ENCODE measurements at regions not wholly inside any gene's neighbourhood (a gene's known extent, or its start where the extent isn't known, plus 50 kb on each side); places are given as distances from the start of the nearest gene placed in this dataset.

DNA sequence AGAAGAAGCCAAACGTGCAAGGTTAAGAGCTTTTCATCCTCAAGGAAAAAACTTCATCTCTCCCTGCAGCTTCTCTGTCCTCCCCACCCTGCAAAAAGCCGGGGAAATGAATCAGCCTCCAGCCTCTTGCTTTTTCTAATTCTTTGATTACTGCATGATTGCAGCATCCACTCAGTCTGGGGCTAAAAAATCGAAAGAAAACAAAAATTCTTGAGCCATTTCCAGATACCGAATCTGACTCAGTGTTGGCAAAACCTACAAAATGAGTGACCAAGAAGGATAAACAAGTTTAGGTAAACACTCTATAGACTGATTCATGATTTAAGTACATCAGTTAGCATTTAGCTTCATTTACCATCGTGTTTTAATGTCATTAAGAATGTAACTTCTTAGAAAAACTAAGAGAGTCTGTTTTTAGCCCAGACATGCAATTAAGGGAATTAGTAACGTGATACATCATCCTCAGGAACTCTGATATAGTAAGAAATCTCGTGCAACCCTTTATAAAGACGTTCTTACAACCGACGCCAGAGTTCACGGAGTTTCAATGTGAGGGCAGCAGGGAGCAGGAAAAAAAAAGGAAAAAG lies 287.3 kb upstream of the FOXF1 start:
- no peak for DNase-seq (ENCODE audit: low spot score in 2 of 2)
- Histone ChIP-seq H3K36me3 (no peaks in the 10 kb centered on the region), H3K27ac (no peak overlapping the region), H3K4me3 (no peak overlapping the region), H3K27me3 (peaks cover 0 to 26% of the 10 kb centered on the region in 2 donors), H3K4me1 (peaks cover 0 to 15% (median 2%) of the 10 kb centered on the region in 4 donors), H3K9me3 (no peaks in the 10 kb centered on the region)
- TF ChIP-seq EP300 (IDR thresholded peaks at IDR 0.05) (no peak), POLR2A (IDR thresholded peaks at IDR 0.05) (no peak)
- TF ChIP-seq, protein P1, sequence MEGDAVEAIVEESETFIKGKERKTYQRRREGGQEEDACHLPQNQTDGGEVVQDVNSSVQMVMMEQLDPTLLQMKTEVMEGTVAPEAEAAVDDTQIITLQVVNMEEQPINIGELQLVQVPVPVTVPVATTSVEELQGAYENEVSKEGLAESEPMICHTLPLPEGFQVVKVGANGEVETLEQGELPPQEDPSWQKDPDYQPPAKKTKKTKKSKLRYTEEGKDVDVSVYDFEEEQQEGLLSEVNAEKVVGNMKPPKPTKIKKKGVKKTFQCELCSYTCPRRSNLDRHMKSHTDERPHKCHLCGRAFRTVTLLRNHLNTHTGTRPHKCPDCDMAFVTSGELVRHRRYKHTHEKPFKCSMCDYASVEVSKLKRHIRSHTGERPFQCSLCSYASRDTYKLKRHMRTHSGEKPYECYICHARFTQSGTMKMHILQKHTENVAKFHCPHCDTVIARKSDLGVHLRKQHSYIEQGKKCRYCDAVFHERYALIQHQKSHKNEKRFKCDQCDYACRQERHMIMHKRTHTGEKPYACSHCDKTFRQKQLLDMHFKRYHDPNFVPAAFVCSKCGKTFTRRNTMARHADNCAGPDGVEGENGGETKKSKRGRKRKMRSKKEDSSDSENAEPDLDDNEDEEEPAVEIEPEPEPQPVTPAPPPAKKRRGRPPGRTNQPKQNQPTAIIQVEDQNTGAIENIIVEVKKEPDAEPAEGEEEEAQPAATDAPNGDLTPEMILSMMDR (IDR thresholded peaks at IDR 0.05): no peak
- 16% methylated on average over 11 of the region's 11 CpGs for WGBS, 2 donors

DNA sequence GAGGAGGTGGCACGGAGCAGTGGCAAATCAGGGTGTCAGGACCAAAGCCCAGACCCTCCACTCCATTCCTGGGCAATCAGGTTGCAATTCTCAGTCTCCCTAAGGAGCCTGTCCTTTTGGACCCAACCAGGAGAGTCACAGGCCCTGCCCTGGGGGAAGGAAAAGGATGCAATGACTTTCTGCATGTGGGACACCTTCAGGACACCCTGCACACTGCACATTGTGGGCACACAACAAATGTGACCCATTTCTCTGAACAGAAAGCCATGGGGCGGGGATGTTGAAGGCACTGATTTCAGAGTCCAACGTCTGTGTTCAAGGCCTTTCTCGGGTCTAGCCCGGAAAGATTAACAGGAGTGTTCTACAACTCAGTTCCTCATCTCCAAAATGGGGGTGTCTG lies 286.2 kb upstream of the FOXF1 start:
- Histone ChIP-seq H3K36me3 (no peaks in the 10 kb centered on the region), H3K4me3 (no peak overlapping the region), H3K27ac (no peak overlapping the region), H3K27me3 (peaks cover 0 to 26% of the 10 kb centered on the region in 2 donors), H3K4me1 (peaks cover 0 to 15% (median 2%) of the 10 kb centered on the region in 4 donors), H3K9me3 (no peaks in the 10 kb centered on the region)
- TF ChIP-seq EP300 (IDR thresholded peaks at IDR 0.05) (no peak), POLR2A (IDR thresholded peaks at IDR 0.05) (no peak)
- TF ChIP-seq, protein P1 (IDR thresholded peaks at IDR 0.05): no peak
- WGBS, 2 donors: 94 to 97% methylated on average over 5 of the region's 5 CpGs
- no peak for DNase-seq (ENCODE audit: low spot score in 2 of 2)

DNA sequence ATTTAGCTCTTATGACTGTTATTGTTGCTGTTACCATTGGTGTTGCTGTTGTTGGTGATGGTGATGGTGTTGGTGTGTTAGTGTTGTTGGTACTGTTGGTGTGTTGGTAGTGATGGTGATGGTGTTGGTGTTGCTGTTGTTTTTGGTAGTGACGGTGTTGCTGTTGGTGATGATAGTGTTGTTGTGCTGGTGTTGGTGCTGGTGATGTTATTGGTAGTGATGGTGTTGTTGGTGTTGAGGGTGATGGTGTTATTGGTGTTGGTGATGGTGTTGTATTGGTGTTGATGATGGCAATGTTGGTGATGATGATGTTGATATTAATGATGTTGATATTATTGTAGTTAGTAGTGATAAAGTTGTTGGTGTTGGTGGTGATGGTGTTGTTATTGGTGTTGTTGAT lies 285.7 kb upstream of the FOXF1 start:
- Histone ChIP-seq H3K36me3 (no peaks in the 10 kb centered on the region), H3K9me3 (no peaks in the 10 kb centered on the region), H3K4me3 (no peak overlapping the region), H3K4me1 (peaks cover 0 to 15% (median 2%) of the 10 kb centered on the region in 4 donors), H3K27me3 (peaks cover 0 to 24% of the 10 kb centered on the region in 2 donors), H3K27ac (no peak overlapping the region)
- no peak for DNase-seq (ENCODE audit: low spot score in 2 of 2)
- 91 to 100% methylated on average over 1 of the region's 1 CpG for WGBS, 2 donors
- TF ChIP-seq POLR2A (IDR thresholded peaks at IDR 0.05): no peak
- TF ChIP-seq, protein P1 (IDR thresholded peaks at IDR 0.05): no peak
- no peak for TF ChIP-seq EP300 (IDR thresholded peaks at IDR 0.05)

DNA sequence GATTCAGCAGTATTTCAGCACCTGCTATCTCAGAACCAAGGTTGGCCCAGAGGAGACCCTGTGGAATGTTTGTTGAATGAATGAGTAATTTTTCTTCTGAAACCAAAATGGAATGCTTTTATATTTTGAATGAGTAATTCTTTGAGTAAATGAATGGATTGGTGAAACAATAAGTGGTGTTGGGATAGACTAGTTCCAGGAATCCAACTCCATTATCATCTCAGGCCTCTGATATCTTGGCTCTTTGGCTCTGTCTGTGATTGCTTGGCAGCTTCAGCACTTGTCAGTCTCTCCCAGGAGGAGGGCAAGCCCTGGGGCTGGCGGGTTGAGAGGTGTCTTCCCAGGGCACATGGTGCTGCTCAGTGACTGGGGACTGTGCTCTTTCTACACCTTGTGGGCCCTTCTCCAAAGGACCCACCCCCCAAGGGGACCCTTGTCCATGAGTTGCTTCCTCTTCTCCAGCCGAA lies 284.4 kb upstream of the FOXF1 start:
- peaks cover 0 to 17% of the 10 kb centered on the region in 2 donors for H3K27me3 ChIP-seq
- DNase-seq (ENCODE audit: low spot score in 2 of 2): no peak
- 86 to 88% methylated on average over 2 of the region's 2 CpGs for WGBS, 2 donors

DNA sequence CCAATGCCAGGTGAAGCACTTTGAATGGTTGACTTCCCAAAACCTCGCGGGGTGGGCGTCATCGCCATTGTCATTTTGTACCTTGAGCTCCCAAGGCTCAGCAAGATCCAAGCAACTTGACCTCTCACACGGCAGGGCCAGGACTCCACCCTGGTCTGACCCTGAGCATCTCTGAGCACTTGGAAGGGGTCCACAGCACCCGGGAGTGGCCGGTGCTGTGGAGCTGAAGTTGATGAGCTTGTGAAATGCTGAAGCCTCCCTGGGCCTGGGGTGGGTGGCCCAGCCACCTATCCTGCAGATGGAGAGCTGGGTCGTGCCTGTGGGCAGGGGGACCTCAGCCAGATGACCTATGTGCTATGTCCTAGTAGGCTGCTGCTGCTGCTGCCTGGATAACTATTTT lies 283.3 kb upstream of the FOXF1 start:
- 85 to 91% methylated on average over 7 to 8 of the region's 8 CpGs for WGBS, 2 donors
- H3K9me3 ChIP-seq: no peaks in the 10 kb centered on the region
- DNase-seq (ENCODE audit: low spot score in 2 of 2): no peak

More for the DNA sequence above, 284.4 kb upstream of the FOXF1 start:
- peaks cover 0 to 15% (median 2%) of the 10 kb centered on the region in 4 donors for H3K4me1 ChIP-seq
- no peak for TF ChIP-seq EP300 (IDR thresholded peaks at IDR 0.05)
- TF ChIP-seq, protein P1 (IDR thresholded peaks at IDR 0.05): no peak
- no peak for TF ChIP-seq POLR2A (IDR thresholded peaks at IDR 0.05)
- no peak overlapping the region for H3K4me3 ChIP-seq
- H3K27ac ChIP-seq: no peak overlapping the region
- no peaks in the 10 kb centered on the region for H3K9me3 ChIP-seq
- H3K36me3 ChIP-seq: no peaks in the 10 kb centered on the region

More for the DNA sequence above, 283.3 kb upstream of the FOXF1 start:
- peaks cover 0 to 15% (median 2%) of the 10 kb centered on the region in 4 donors for H3K4me1 ChIP-seq
- H3K4me3 ChIP-seq: no peak overlapping the region
- H3K27me3 ChIP-seq: peaks cover 0 to 20% of the 10 kb centered on the region in 2 donors
- no peaks in the 10 kb centered on the region for H3K36me3 ChIP-seq
- TF ChIP-seq, protein P1 (IDR thresholded peaks at IDR 0.05): no peak
- TF ChIP-seq POLR2A (IDR thresholded peaks at IDR 0.05) (no peak), EP300 (IDR thresholded peaks at IDR 0.05) (no peak)
- no peak overlapping the region for H3K27ac ChIP-seq

All from tibial nerve (tissue), 4 donors.